ENCODE measurements at regions not wholly inside any gene's neighbourhood (a gene's known extent, or its start where the extent isn't known, plus 50 kb on each side); places are given as distances from the start of the nearest gene placed in this dataset.
"Not testable (repeated sequence)": the region's sequence is repeated elsewhere in the genome, so short reads cannot be mapped to it uniquely, and the experiment has no call there.

- no peak for TF ChIP-seq CTCF (conservative IDR thresholded peaks at IDR 0.05; ENCODE audit: low read depth, low read length)
- Histone ChIP-seq H2AFZ (ENCODE audit: low read depth) (no peak overlapping the region), H3K4me1 (ENCODE audit: low read depth, poor library complexity, severe bottlenecking) (no peaks in the 10 kb centered on the region), H3K79me2 (ENCODE audit: insufficient read depth, low read depth) (no peaks in the 10 kb centered on the region), H4K20me1 (ENCODE audit: insufficient read depth) (no peaks in the 10 kb centered on the region), H3K36me3 (ENCODE audit: insufficient read depth) (no peaks in the 10 kb centered on the region), H3K4me2 (no peak overlapping the region), H3K27me3 (ENCODE audit: insufficient read depth, low read depth) (no peaks in the 10 kb centered on the region), H3K27ac (no peak overlapping the region), H3K9ac (no peak overlapping the region), H3K4me3 (IDR thresholded peaks at IDR 0.05; ENCODE audit: insufficient read depth, low read depth, low read length) (no peak overlapping the region)
Observed at GRCh38 chr18:64749884-64750283, 601.0 kb upstream of the LINC00305 start.

- no peaks in the 10 kb centered on the region for H3K4me1 ChIP-seq (ENCODE audit: low read depth, poor library complexity, severe bottlenecking)
- H3K27me3 ChIP-seq (ENCODE audit: insufficient read depth, low read depth): no peaks in the 10 kb centered on the region
- TF ChIP-seq CTCF (conservative IDR thresholded peaks at IDR 0.05; ENCODE audit: low read depth, low read length): no peak
- no peaks in the 10 kb centered on the region for H3K79me2 ChIP-seq (ENCODE audit: insufficient read depth, low read depth)
- H3K36me3 ChIP-seq (ENCODE audit: insufficient read depth): no peaks in the 10 kb centered on the region
- H3K27ac ChIP-seq: no peak overlapping the region
- H3K9ac ChIP-seq: no peak overlapping the region
- H2AFZ ChIP-seq (ENCODE audit: low read depth): no peak overlapping the region
- no peak overlapping the region for H3K4me3 ChIP-seq (IDR thresholded peaks at IDR 0.05; ENCODE audit: insufficient read depth, low read depth, low read length)
- no peaks in the 10 kb centered on the region for H4K20me1 ChIP-seq (ENCODE audit: insufficient read depth)
- H3K4me2 ChIP-seq: no peak overlapping the region
Observed at GRCh38 chr18:64747803-64748202, 598.9 kb upstream of the LINC00305 start.

GRCh38 chr18:64742898-64743297, 594.0 kb upstream of the LINC00305 start:
- Histone ChIP-seq H3K9ac (no peak overlapping the region), H3K36me3 (ENCODE audit: insufficient read depth) (no peaks in the 10 kb centered on the region), H4K20me1 (ENCODE audit: insufficient read depth) (no peaks in the 10 kb centered on the region), H3K27me3 (ENCODE audit: insufficient read depth, low read depth) (no peaks in the 10 kb centered on the region), H3K4me2 (no peak overlapping the region), H3K4me1 (ENCODE audit: low read depth, poor library complexity, severe bottlenecking) (no peaks in the 10 kb centered on the region), H3K27ac (no peak overlapping the region), H3K4me3 (IDR thresholded peaks at IDR 0.05; ENCODE audit: insufficient read depth, low read depth, low read length) (no peak overlapping the region), H2AFZ (ENCODE audit: low read depth) (no peak overlapping the region), H3K79me2 (ENCODE audit: insufficient read depth, low read depth) (no peaks in the 10 kb centered on the region)
- no peak for TF ChIP-seq CTCF (conservative IDR thresholded peaks at IDR 0.05; ENCODE audit: low read depth, low read length)

- H3K36me3 ChIP-seq (ENCODE audit: insufficient read depth): no peaks in the 10 kb centered on the region
- no peaks in the 10 kb centered on the region for H3K27me3 ChIP-seq (ENCODE audit: insufficient read depth, low read depth)
- H3K4me1 ChIP-seq (ENCODE audit: low read depth, poor library complexity, severe bottlenecking): no peaks in the 10 kb centered on the region
- no peaks in the 10 kb centered on the region for H3K79me2 ChIP-seq (ENCODE audit: insufficient read depth, low read depth)
- no peaks in the 10 kb centered on the region for H4K20me1 ChIP-seq (ENCODE audit: insufficient read depth)
- H3K9ac ChIP-seq: no peak overlapping the region
- no peak overlapping the region for H3K4me2 ChIP-seq
- TF ChIP-seq CTCF (conservative IDR thresholded peaks at IDR 0.05; ENCODE audit: low read depth, low read length): no peak
- H3K4me3 ChIP-seq (IDR thresholded peaks at IDR 0.05; ENCODE audit: insufficient read depth, low read depth, low read length): no peak overlapping the region
- no peak overlapping the region for H3K27ac ChIP-seq
- no peak overlapping the region for H2AFZ ChIP-seq (ENCODE audit: low read depth)
Observed at GRCh38 chr18:64734063-64734462, 585.2 kb upstream of the LINC00305 start.

GRCh38 chr18:64725657-64726056, 576.8 kb upstream of the LINC00305 start:
- H3K4me3 ChIP-seq (IDR thresholded peaks at IDR 0.05; ENCODE audit: insufficient read depth, low read depth, low read length); H3K36me3 ChIP-seq (ENCODE audit: insufficient read depth); H3K27ac ChIP-seq; H3K27me3 ChIP-seq (ENCODE audit: insufficient read depth, low read depth); H2AFZ ChIP-seq (ENCODE audit: low read depth); H4K20me1 ChIP-seq (ENCODE audit: insufficient read depth); H3K79me2 ChIP-seq (ENCODE audit: insufficient read depth, low read depth); H3K9ac ChIP-seq; H3K4me2 ChIP-seq; H3K4me1 ChIP-seq (ENCODE audit: low read depth, poor library complexity, severe bottlenecking): not testable (repeated sequence)

Measured in KMS-11 (cell line).